Transverse colon (tissue), 4 donors: ENCODE measurements at regions not wholly inside any gene's neighbourhood (a gene's known extent, or its start where the extent isn't known, plus 50 kb on each side); places are given as distances from the start of the nearest gene placed in this dataset.

ENCODE experiments used
- EP300 ChIP-seq: sonication (generic); formaldehyde crosslinking; IDR thresholded peaks from one replicate; pipeline ENCODE4 v1.6.1; 2017; ENCODE audit warnings: antibody characterized with exemption, low read depth
- POLR2AphosphoS5 ChIP-seq, 3 donors: sonication (generic); formaldehyde crosslinking; IDR thresholded peaks; one replicate each; pipeline ENCODE4 v1.6.1; 2016; ENCODE audit warnings: antibody characterized with exemption in 3 of 3
- TF ChIP-seq, protein P1 (sequence below), 5 experiments: fragments of 200-600 bp in 3 of 5; fragments of 450-650 bp in 2 of 5; sonication (generic) in 3 of 5; IDR thresholded peaks; 1 replicate in 2 of 5; 2 replicates in 3 of 5; pipeline ENCODE4 v1.5.1; 2016 to 2017; ENCODE audit warnings: antibody characterized with exemption in 5 of 5, inconsistent platforms in 3 of 5, mild to moderate bottlenecking in 2 of 5, moderate library complexity in 1 of 5

DNA sequence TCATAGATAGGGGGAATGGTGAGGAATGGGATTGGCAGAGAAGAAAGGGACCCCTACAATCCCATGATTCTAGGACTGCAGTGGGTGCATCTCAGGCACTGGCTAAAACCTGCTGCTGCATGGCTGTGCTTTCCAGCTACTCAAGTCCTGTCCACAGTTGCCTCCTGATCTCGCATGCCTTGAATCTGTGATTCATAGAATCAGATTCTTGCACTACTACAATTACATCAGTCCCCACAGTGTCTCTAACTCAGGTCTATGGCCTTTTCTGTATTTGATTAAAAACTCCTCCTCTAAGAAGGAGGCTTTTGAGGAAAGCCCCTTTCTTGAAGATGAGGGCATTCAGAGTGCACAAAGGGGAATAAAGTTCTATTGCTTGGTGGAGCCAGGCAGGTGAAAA is 117.4 kb downstream of the LRATD1 start:
- TF ChIP-seq EP300, result no peak
- TF ChIP-seq, protein P1, sequence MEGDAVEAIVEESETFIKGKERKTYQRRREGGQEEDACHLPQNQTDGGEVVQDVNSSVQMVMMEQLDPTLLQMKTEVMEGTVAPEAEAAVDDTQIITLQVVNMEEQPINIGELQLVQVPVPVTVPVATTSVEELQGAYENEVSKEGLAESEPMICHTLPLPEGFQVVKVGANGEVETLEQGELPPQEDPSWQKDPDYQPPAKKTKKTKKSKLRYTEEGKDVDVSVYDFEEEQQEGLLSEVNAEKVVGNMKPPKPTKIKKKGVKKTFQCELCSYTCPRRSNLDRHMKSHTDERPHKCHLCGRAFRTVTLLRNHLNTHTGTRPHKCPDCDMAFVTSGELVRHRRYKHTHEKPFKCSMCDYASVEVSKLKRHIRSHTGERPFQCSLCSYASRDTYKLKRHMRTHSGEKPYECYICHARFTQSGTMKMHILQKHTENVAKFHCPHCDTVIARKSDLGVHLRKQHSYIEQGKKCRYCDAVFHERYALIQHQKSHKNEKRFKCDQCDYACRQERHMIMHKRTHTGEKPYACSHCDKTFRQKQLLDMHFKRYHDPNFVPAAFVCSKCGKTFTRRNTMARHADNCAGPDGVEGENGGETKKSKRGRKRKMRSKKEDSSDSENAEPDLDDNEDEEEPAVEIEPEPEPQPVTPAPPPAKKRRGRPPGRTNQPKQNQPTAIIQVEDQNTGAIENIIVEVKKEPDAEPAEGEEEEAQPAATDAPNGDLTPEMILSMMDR (IDR thresholded peaks at IDR 0.05), result no peak
- TF ChIP-seq POLR2AphosphoS5 (IDR thresholded peaks at IDR 0.05), result no peak
